GM12878 (cell line): ENCODE measurements at regions not wholly inside any gene's neighbourhood (a gene's known extent, or its start where the extent isn't known, plus 50 kb on each side); places are given as distances from the start of the nearest gene placed in this dataset.

ENCODE experiments used
- ASH2L ChIP-seq: fragments of 300-600, 200-600 bp; sonication (generic); IDR thresholded peaks from 2 replicates; pipeline ENCODE4 v1.6.1; 2017; ENCODE audit warnings: low read depth, mild to moderate bottlenecking, borderline replicate concordance
- CEBPB ChIP-seq, 2 experiments: fragments of 150-350 bp in 1 of 2; IDR thresholded peaks; 2 replicates each; pipeline ENCODE4 v1.6.1; 2012 to 2014; ENCODE audit warnings: low read depth in 2 of 2, low read length in 2 of 2, borderline replicate concordance in 1 of 2, inconsistent platforms in 1 of 2
- JUND ChIP-seq: IDR thresholded peaks from 2 replicates; pipeline ENCODE4 v1.6.1; 2012; ENCODE audit warnings: low read depth, mild to moderate bottlenecking, low read length, improper control_type of control experiment, moderate library complexity
- NRF1 ChIP-seq: conservative IDR thresholded peaks from 2 replicates; pipeline ENCODE4 v1.6.1; 2011; ENCODE audit warnings: mild to moderate bottlenecking, low read depth, low read length, improper control_type of control experiment
- TF ChIP-seq, protein P1 (sequence below), 3 experiments: IDR thresholded peaks in 2 of 3; conservative IDR thresholded peaks in 1 of 3; 2 replicates each; pipeline ENCODE4 v1.5.1; 2011; ENCODE audit warnings: low read depth in 3 of 3, low read length in 3 of 3, mild to moderate bottlenecking in 3 of 3, control low read depth in 2 of 3, moderate library complexity in 2 of 3, inconsistent platforms in 1 of 3, mixed read lengths in 1 of 3; ENCODE audit not compliant: control insufficient read depth in 2 of 3, insufficient read depth in 1 of 3; ENCODE audit errors: extremely low read depth in 1 of 3
- TF ChIP-seq, protein P2 (sequence below): IDR thresholded peaks from 2 replicates; pipeline ENCODE4 v1.6.1; 2011; ENCODE audit warnings: low read depth, low read length, improper control_type of control experiment, borderline replicate concordance
- TF ChIP-seq, protein P3 (sequence below): IDR thresholded peaks from 2 replicates; pipeline ENCODE4 v1.6.1; 2011; ENCODE audit warnings: low read depth, mild to moderate bottlenecking, low read length, moderate library complexity, borderline replicate concordance; ENCODE audit errors: extremely low read depth

DNA sequence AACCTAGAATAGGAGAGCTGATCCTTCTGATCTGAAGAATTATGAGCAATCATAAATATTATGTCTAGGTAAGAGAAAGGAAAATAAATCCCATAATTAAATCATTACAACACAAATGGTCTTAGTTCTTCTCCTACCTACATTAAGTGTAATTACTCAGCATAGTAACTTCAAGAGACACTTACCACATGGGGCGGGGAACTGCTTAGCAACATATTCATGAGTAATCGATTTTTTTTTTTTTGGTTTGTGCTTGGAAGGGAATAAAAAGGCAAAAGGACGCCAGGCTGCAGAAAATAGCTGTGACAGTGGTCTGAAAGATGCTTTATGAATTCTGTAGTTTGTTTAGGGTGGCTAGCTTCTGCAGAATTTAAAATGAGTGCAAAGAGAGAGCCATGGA, 103.3 kb upstream of the HTR2A start:
- TF ChIP-seq, protein P1, sequence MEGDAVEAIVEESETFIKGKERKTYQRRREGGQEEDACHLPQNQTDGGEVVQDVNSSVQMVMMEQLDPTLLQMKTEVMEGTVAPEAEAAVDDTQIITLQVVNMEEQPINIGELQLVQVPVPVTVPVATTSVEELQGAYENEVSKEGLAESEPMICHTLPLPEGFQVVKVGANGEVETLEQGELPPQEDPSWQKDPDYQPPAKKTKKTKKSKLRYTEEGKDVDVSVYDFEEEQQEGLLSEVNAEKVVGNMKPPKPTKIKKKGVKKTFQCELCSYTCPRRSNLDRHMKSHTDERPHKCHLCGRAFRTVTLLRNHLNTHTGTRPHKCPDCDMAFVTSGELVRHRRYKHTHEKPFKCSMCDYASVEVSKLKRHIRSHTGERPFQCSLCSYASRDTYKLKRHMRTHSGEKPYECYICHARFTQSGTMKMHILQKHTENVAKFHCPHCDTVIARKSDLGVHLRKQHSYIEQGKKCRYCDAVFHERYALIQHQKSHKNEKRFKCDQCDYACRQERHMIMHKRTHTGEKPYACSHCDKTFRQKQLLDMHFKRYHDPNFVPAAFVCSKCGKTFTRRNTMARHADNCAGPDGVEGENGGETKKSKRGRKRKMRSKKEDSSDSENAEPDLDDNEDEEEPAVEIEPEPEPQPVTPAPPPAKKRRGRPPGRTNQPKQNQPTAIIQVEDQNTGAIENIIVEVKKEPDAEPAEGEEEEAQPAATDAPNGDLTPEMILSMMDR (IDR thresholded peaks at IDR 0.05 in 2 of 3, conservative IDR thresholded peaks at IDR 0.05 in 1 of 3; ENCODE audit: control insufficient read depth in 2 of 3, extremely low read depth in 1 of 3, insufficient read depth in 1 of 3, low read depth in 3 of 3, low read length in 3 of 3): no peak
- no peak for TF ChIP-seq NRF1
- no peak for TF ChIP-seq JUND
- TF ChIP-seq, protein P2, sequence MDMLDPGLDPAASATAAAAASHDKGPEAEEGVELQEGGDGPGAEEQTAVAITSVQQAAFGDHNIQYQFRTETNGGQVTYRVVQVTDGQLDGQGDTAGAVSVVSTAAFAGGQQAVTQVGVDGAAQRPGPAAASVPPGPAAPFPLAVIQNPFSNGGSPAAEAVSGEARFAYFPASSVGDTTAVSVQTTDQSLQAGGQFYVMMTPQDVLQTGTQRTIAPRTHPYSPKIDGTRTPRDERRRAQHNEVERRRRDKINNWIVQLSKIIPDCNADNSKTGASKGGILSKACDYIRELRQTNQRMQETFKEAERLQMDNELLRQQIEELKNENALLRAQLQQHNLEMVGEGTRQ: no peak
- TF ChIP-seq, protein P3, sequence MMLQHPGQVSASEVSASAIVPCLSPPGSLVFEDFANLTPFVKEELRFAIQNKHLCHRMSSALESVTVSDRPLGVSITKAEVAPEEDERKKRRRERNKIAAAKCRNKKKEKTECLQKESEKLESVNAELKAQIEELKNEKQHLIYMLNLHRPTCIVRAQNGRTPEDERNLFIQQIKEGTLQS: no peak
- no peak for TF ChIP-seq ASH2L
- no peak for TF ChIP-seq CEBPB (IDR thresholded peaks at IDR 0.05; ENCODE audit: borderline replicate concordance in 1 of 2, low read depth in 2 of 2, low read length in 2 of 2)
